Endothelial cell (in vitro differentiated cells): ENCODE measurements at regions not wholly inside any gene's neighbourhood (a gene's known extent, or its start where the extent isn't known, plus 50 kb on each side); places are given as distances from the start of the nearest gene placed in this dataset.
"Not testable (repeated sequence)": the region's sequence is repeated elsewhere in the genome, so short reads cannot be mapped to it uniquely, and the experiment has no call there.

Experiments used
- DNase-seq: peaks from one replicate; pipeline ENCODE4 v3.0.0; 2021; ENCODE audit warnings: low spot score
- H3K27ac Mint-ChIP-seq: one replicate; pipeline ENCODE4 v1.8.0; 2021; ENCODE audit warnings: mixed read lengths, inconsistent platforms; ENCODE audit not compliant: unreplicated experiment
- H3K27me3 Mint-ChIP-seq: one replicate; pipeline ENCODE4 v1.8.0; 2021; ENCODE audit warnings: mild to moderate bottlenecking, moderate library complexity, mixed read lengths, inconsistent platforms; ENCODE audit not compliant: unreplicated experiment
- H3K36me3 Mint-ChIP-seq: one replicate; pipeline ENCODE4 v1.8.0; 2021; ENCODE audit warnings: mild to moderate bottlenecking, low read depth, mixed read lengths, inconsistent platforms; ENCODE audit not compliant: unreplicated experiment
- H3K4me1 Mint-ChIP-seq: one replicate; pipeline ENCODE4 v1.8.0; 2021; ENCODE audit warnings: mild to moderate bottlenecking, mixed read lengths, inconsistent platforms; ENCODE audit not compliant: unreplicated experiment
- H3K4me3 Mint-ChIP-seq: one replicate; pipeline ENCODE4 v1.8.0; 2021; ENCODE audit warnings: mild to moderate bottlenecking, mixed read lengths, inconsistent platforms; ENCODE audit not compliant: unreplicated experiment
- H3K9me3 Mint-ChIP-seq: one replicate; pipeline ENCODE4 v1.8.0; 2021; ENCODE audit warnings: mixed read lengths, inconsistent platforms; ENCODE audit not compliant: unreplicated experiment
- TF ChIP-seq, protein P1 (sequence below): fragments of 200-600 bp; sonication (generic); IDR thresholded peaks from one replicate; pipeline ENCODE4 v1.5.0; 2021; ENCODE audit warnings: antibody characterized with exemption; ENCODE audit not compliant: unreplicated experiment

DNA sequence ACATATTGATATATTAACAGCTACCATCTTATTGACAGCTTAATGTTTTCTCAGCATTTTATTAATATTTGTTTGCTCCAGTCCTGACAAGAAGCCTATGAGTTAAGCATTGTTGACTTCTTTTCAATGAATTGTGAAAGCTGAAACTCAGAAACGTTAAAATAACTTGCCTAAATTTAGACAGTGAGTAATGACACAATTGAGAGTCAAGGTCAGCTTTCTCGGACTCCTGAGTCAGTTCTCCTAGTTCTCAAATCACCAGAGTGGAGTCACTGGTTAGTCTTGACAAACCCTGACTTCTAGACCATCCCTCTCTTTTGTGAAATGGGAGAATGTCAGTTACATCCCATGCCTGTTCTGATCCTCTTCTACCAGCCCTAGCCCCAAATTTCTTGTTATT, 222.7 kb upstream of the ACO1 start:
- H3K27ac Mint-ChIP-seq: no peak overlapping the region
- no peak for DNase-seq
- no peaks in the 10 kb centered on the region for H3K36me3 Mint-ChIP-seq
- H3K9me3 Mint-ChIP-seq: no peaks in the 10 kb centered on the region
- H3K4me3 Mint-ChIP-seq: no peak overlapping the region
- no peaks in the 10 kb centered on the region for H3K4me1 Mint-ChIP-seq
- peaks cover 1% of the 10 kb centered on the region for H3K27me3 Mint-ChIP-seq
- TF ChIP-seq, protein P1, sequence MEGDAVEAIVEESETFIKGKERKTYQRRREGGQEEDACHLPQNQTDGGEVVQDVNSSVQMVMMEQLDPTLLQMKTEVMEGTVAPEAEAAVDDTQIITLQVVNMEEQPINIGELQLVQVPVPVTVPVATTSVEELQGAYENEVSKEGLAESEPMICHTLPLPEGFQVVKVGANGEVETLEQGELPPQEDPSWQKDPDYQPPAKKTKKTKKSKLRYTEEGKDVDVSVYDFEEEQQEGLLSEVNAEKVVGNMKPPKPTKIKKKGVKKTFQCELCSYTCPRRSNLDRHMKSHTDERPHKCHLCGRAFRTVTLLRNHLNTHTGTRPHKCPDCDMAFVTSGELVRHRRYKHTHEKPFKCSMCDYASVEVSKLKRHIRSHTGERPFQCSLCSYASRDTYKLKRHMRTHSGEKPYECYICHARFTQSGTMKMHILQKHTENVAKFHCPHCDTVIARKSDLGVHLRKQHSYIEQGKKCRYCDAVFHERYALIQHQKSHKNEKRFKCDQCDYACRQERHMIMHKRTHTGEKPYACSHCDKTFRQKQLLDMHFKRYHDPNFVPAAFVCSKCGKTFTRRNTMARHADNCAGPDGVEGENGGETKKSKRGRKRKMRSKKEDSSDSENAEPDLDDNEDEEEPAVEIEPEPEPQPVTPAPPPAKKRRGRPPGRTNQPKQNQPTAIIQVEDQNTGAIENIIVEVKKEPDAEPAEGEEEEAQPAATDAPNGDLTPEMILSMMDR: no peak

DNA sequence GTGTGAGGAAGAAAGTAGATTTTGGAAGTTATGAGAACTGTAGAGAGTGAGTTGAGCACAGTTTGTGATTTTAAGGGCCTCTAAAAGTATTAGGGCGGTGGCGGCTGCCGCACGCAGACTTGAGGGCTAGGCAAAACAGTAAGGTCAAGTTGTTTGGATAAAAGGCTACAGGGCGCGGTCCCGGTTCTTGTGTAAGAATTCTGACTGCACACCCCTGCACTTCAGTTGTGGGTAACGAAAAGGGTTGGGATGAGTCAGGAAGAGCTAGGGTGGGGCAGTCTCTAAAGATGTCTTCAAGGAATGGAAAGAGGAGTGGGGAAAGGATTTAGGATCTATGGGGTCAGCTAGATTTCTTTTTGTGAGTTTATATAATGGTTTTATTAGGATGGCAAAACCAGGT, 218.1 kb upstream of the ACO1 start:
- not testable (repeated sequence) for H3K4me1 Mint-ChIP-seq, H3K27ac Mint-ChIP-seq, H3K27me3 Mint-ChIP-seq, H3K36me3 Mint-ChIP-seq, H3K4me3 Mint-ChIP-seq, H3K9me3 Mint-ChIP-seq, DNase-seq

DNA sequence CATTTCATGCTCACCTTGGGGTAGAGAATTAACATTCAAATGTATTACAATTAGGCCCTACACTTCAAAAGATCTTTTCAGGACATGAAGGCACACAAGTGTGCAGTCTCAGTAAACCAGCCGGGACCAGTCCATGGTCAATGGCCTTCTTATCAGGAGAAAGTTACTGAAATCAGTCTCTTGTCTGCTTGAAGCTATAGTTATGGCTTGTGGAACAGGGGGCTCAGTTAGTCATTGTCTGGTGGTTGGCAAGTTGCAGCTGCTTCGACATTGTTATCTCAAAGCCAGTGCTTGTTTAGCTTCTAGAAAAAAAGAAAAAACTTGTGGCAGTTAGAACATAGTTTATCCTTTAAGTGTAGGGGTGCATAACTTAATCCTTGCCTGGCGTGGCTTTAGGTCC, 213.1 kb upstream of the ACO1 start:
- H3K4me1 Mint-ChIP-seq: no peaks in the 10 kb centered on the region
- TF ChIP-seq, protein P1: no peak
- no peaks in the 10 kb centered on the region for H3K36me3 Mint-ChIP-seq

DNA sequence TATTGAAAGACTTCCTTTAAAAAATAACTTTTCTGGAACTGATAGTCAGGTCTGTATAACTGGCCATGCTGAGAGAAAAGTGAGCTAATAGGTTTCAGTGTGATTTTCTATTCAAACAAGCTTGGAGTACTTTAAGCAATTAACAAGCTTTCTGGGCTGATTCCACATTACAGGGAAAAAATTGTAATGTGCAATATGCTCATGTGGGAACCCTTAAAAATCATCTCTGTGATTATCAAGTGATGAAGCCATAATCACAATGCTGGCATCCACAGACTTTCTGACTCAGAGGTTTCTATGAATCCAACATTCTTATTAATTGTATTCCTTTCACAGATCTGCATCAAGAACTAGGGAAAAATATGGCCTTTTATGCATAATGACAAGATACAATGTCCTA, 212.2 kb upstream of the ACO1 start:
- no peak overlapping the region for H3K4me3 Mint-ChIP-seq
- TF ChIP-seq, protein P1: no peak
- H3K4me1 Mint-ChIP-seq: no peaks in the 10 kb centered on the region
- no peaks in the 10 kb centered on the region for H3K36me3 Mint-ChIP-seq
- H3K9me3 Mint-ChIP-seq: no peaks in the 10 kb centered on the region
- H3K27ac Mint-ChIP-seq: no peak overlapping the region
- H3K27me3 Mint-ChIP-seq: no peaks in the 10 kb centered on the region
- DNase-seq: no peak

More for the DNA sequence above, 213.1 kb upstream of the ACO1 start:
- Mint-ChIP-seq H3K4me3 (no peak overlapping the region), H3K27ac (no peak overlapping the region), H3K27me3 (no peaks in the 10 kb centered on the region), H3K9me3 (no peaks in the 10 kb centered on the region)
- DNase-seq: no peak

DNA sequence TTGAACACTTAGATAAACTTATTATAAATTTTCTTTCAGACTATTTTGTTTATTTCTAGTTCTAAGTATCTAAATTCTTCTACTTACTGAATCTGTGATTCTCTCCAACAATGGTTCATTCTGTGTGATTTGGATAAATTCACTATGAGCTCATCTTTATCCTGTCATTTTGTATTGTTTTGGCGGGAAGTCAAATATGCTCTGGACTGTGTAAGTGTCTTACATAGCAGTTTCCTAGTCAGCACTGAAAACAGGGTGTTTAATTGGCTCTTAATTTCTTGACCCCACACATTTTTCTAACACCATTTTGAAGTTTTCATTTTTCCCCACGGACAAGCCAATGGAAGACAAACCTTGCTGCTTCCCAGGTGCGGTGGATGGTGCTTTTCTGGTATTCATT, 207.0 kb upstream of the ACO1 start:
- TF ChIP-seq, protein P1: no peak
- H3K27ac Mint-ChIP-seq: no peak overlapping the region
- no peaks in the 10 kb centered on the region for H3K27me3 Mint-ChIP-seq
- no peaks in the 10 kb centered on the region for H3K4me1 Mint-ChIP-seq
- DNase-seq: no peak
- H3K4me3 Mint-ChIP-seq: no peak overlapping the region
- H3K9me3 Mint-ChIP-seq: no peaks in the 10 kb centered on the region
- H3K36me3 Mint-ChIP-seq: no peaks in the 10 kb centered on the region

DNA sequence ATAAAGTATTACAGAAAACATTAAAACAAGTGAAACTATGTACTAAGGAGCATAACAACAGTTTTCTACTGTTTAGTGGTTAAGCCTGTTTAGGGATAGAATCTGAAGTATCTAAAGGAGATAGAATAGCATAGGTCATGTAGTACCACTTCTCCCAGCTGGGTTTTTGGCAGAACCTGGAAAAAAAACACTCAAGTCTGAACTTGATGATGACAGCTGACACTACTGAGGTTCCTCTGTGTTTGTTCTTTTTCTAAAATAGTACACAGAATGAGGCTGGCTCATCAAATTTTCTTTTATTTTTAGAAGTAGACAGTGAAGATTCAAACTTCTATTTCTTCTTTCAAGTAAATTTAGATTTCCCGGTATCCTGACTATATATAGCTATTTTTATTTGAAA, 203.8 kb upstream of the ACO1 start:
- H3K4me3 Mint-ChIP-seq: no peak overlapping the region

More for the DNA sequence above, 203.8 kb upstream of the ACO1 start:
- H3K9me3 Mint-ChIP-seq: no peaks in the 10 kb centered on the region
- no peak for DNase-seq
- no peaks in the 10 kb centered on the region for H3K27me3 Mint-ChIP-seq
- TF ChIP-seq, protein P1: no peak
- no peaks in the 10 kb centered on the region for H3K36me3 Mint-ChIP-seq
- H3K4me1 Mint-ChIP-seq: no peaks in the 10 kb centered on the region
- no peak overlapping the region for H3K27ac Mint-ChIP-seq
